NCI-H226 (cell line): ENCODE measurements at regions not wholly inside any gene's neighbourhood (a gene's known extent, or its start where the extent isn't known, plus 50 kb on each side); places are given as distances from the start of the nearest gene placed in this dataset.
"Not testable (repeated sequence)": the region's sequence is repeated elsewhere in the genome, so short reads cannot be mapped to it uniquely, and the experiment has no call there.

Source experiments
- DNase-seq: peaks from one replicate; pipeline ENCODE4 v3.0.0-alpha.2; 2015

- no peak for DNase-seq
Observed at GRCh38 chr2:133624551-133624950, 56.3 kb upstream of the NCKAP5 start.

GRCh38 chr2:133627741-133628140, 59.5 kb upstream of the NCKAP5 start:
- no peak for DNase-seq

GRCh38 chr2:133633309-133633708, 65.0 kb upstream of the NCKAP5 start:
- no peak for DNase-seq

- peak; percentile 94 for DNase-seq
Observed at GRCh38 chr2:133633881-133634409, 65.7 kb upstream of the NCKAP5 start.

- peak; percentile 36 for DNase-seq
Observed at GRCh38 chr2:133635131-133635530, 66.9 kb upstream of the NCKAP5 start.

GRCh38 chr2:133636287-133636686, 68.0 kb upstream of the NCKAP5 start:
- DNase-seq = peak; percentile 25

GRCh38 chr2:133640103-133640502, 71.8 kb upstream of the NCKAP5 start:
- no peak for DNase-seq

- DNase-seq = peak; percentile 50
Observed at GRCh38 chr2:133641497-133641896, 73.2 kb upstream of the NCKAP5 start.

- peak; percentile 6 for DNase-seq
Observed at GRCh38 chr2:133641942-133642725, 73.9 kb upstream of the NCKAP5 start.

GRCh38 chr2:133642791-133643191, 74.5 kb upstream of the NCKAP5 start:
- DNase-seq = peak; percentile 22

- DNase-seq = no peak
Observed at GRCh38 chr2:133643863-133644262, 75.6 kb upstream of the NCKAP5 start.

- no peak for DNase-seq
Observed at GRCh38 chr2:133644846-133645245, 76.6 kb upstream of the NCKAP5 start.

GRCh38 chr2:133647386-133647785, 79.1 kb upstream of the NCKAP5 start:
- not testable (repeated sequence) for DNase-seq

- DNase-seq = peak; percentile 66
Observed at GRCh38 chr2:133651861-133652260, 83.6 kb upstream of the NCKAP5 start.

- DNase-seq = peak; percentile 16
Observed at GRCh38 chr2:133652398-133652797, 84.1 kb upstream of the NCKAP5 start.

- DNase-seq = no peak
Observed at GRCh38 chr2:133653056-133653455, 84.8 kb upstream of the NCKAP5 start.

- DNase-seq = no peak
Observed at GRCh38 chr2:133654949-133655348, 86.7 kb upstream of the NCKAP5 start.

- no peak for DNase-seq
Observed at GRCh38 chr2:133655610-133656009, 87.3 kb upstream of the NCKAP5 start.

- peak; percentile 50 for DNase-seq
Observed at GRCh38 chr2:133657591-133657990, 89.3 kb upstream of the NCKAP5 start.

- DNase-seq = peak; percentile 43
Observed at GRCh38 chr2:133658020-133658903, 90.0 kb upstream of the NCKAP5 start.

GRCh38 chr2:133660510-133660909, 92.2 kb upstream of the NCKAP5 start:
- DNase-seq = no peak

- no peak for DNase-seq
Observed at GRCh38 chr2:133661392-133661791, 93.1 kb upstream of the NCKAP5 start.

- no peak for DNase-seq
Observed at GRCh38 chr2:133666621-133667020, 98.4 kb upstream of the NCKAP5 start.

- DNase-seq = peak; percentile 41
Observed at GRCh38 chr2:133667085-133667484, 98.8 kb upstream of the NCKAP5 start.
